Thymus (tissue), 11 donors: ENCODE measurements at regions not wholly inside any gene's neighbourhood (a gene's known extent, or its start where the extent isn't known, plus 50 kb on each side); places are given as distances from the start of the nearest gene placed in this dataset.

Experiments used
- DNase-seq, 9 donors: peaks; one replicate each; pipeline ENCODE4 v3.0.0-alpha.2; 2013; ENCODE audit warnings: low spot score in 9 of 9, low read depth in 6 of 9, missing footprints in 1 of 9
- H3K27ac ChIP-seq, 2 donors: one replicate each; pipeline ENCODE4 v1.5.1; 2013; ENCODE audit warnings: control low read depth in 1 of 2, low read depth in 1 of 2, low read length in 1 of 2, mild to moderate bottlenecking in 1 of 2, moderate library complexity in 1 of 2
- H3K27me3 ChIP-seq, 2 donors: one replicate each; pipeline ENCODE4 v1.5.1; 2013; ENCODE audit warnings: low read length in 1 of 2; ENCODE audit not compliant: control insufficient read depth in 2 of 2, insufficient read depth in 1 of 2
- H3K36me3 ChIP-seq, 2 donors: one replicate each; pipeline ENCODE4 v1.5.1; 2013; ENCODE audit warnings: low read length in 1 of 2, mild to moderate bottlenecking in 1 of 2, moderate library complexity in 1 of 2; ENCODE audit not compliant: control insufficient read depth in 2 of 2, insufficient read depth in 2 of 2
- H3K4me1 ChIP-seq, 2 donors: one replicate each; pipeline ENCODE4 v1.5.1; 2013; ENCODE audit warnings: low read length in 2 of 2; ENCODE audit not compliant: control insufficient read depth in 2 of 2, insufficient read depth in 2 of 2
- H3K4me3 ChIP-seq, 2 donors: one replicate each; pipeline ENCODE4 v1.5.1; 2013; ENCODE audit warnings: low read length in 2 of 2, control low read depth in 1 of 2, mild to moderate bottlenecking in 1 of 2
- H3K9me3 ChIP-seq, 2 donors: one replicate each; pipeline ENCODE4 v1.5.1; 2013; ENCODE audit warnings: low read length in 1 of 2, mild to moderate bottlenecking in 1 of 2; ENCODE audit not compliant: control insufficient read depth in 2 of 2, insufficient read depth in 1 of 2
- WGBS: extraction: QIAGEN DNeasy Blood & Tissue Kit; methylation state at CpG from one replicate; pipeline ENCODE4 v1.1.7; 2013; 5-methylcytosine and 5-hydroxymethylcytosine counted together
- donor health status: healthy.

DNA sequence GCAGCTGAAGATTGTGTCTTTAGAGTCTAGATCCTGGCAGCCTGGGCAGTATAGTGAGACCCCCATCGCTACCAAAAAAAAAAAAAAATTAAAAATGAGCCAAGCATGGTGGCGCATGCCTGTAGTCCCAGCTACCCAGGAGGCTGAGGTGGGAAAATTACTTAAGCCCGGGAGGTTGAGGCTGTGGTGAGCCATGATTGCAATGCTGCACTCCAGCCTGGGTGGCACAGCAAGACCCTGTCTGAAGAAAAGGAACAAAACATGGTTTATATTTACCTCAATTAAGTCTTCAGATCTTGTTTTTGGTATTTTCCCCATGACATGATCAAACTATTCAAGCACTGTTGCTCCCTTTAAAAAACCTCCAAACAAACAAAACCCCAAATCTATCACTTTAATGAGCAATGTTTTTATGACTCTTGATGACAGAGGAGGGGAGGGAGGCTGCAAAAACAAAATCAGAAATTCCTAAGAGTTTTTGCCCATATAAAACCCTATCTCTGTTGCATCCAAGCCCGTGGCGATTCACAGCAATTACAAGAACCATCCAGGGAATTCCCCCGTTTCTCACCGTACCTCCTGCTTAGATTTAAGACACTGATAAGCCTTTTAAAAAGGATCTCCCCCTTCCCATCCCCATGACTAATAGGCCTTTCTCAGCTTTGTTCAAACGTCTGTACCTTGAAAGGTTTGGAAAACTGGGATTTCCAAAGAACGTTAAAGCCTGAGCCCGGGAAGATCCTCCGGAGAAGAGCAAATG is 259.9 kb downstream of the BMP7 start:
- Histone ChIP-seq H3K27ac (no peak overlapping the region), H3K27me3 (peaks cover 0 to 7% of the 10 kb centered on the region in 2 donors), H3K4me3 (no peak overlapping the region), H3K36me3 (no peaks in the 10 kb centered on the region), H3K9me3 (no peaks in the 10 kb centered on the region), H3K4me1 (peaks cover 4 to 8% of the 10 kb centered on the region in 2 donors)
- 30% methylated on average over 11 of the region's 11 CpGs for WGBS
- DNase-seq = no peak

DNA sequence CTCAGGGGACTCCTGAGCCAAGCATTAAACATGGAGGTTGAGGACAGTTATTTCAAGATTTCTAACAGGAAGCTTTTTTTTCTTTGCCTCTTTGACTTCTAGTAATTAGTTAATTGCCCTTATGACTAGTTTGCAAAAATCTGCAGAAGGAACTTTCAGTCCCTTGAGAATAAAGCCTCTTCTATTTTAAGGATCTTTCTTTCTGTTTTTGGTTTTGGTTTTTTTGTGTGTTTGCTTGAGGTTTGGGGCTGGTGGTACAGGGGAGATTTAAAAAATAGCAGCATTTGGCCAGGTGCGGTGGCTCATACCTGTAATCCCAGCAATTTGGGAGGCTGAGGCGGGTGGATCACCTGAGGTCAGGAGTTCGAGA is 259.3 kb downstream of the BMP7 start:
- Histone ChIP-seq H3K36me3 (no peaks in the 10 kb centered on the region), H3K27me3 (peaks cover 0 to 8% of the 10 kb centered on the region in 2 donors), H3K27ac (no peak overlapping the region), H3K9me3 (no peaks in the 10 kb centered on the region), H3K4me3 (no peak overlapping the region), H3K4me1 (peaks cover 4 to 8% of the 10 kb centered on the region in 2 donors)
- no peak for DNase-seq
- 93% methylated on average over 3 of the region's 3 CpGs for WGBS

- Histone ChIP-seq H3K9me3 (no peaks in the 10 kb centered on the region), H3K27ac (no peak overlapping the region), H3K4me3 (no peak overlapping the region), H3K36me3 (no peaks in the 10 kb centered on the region), H3K27me3 (peaks cover 0 to 11% of the 10 kb centered on the region in 2 donors), H3K4me1 (peaks cover 4% of the 10 kb centered on the region in 2 donors)
- DNase-seq = no peak
- WGBS = 59% methylated on average over 3 of the region's 3 CpGs
These were observed 258.2 kb downstream of the BMP7 start for GRCh38 chr20:57008217-57008616.

GRCh38 chr20:57009355-57009754 is 257.1 kb downstream of the BMP7 start:
- no peak overlapping the region for H3K4me3 ChIP-seq
- no peaks in the 10 kb centered on the region for H3K4me1 ChIP-seq
- DNase-seq = no peak
- no peaks in the 10 kb centered on the region for H3K36me3 ChIP-seq
- peaks cover 6 to 18% of the 10 kb centered on the region in 2 donors for H3K27me3 ChIP-seq
- H3K9me3 ChIP-seq = no peaks in the 10 kb centered on the region
- 87% methylated on average over 3 of the region's 3 CpGs for WGBS
- no peak overlapping the region for H3K27ac ChIP-seq

GRCh38 chr20:57009775-57010174 is 256.7 kb downstream of the BMP7 start:
- Histone ChIP-seq H3K4me1 (no peaks in the 10 kb centered on the region), H3K27ac (no peak overlapping the region), H3K27me3 (peaks cover 10 to 22% of the 10 kb centered on the region in 2 donors), H3K9me3 (no peaks in the 10 kb centered on the region), H3K4me3 (no peak overlapping the region), H3K36me3 (no peaks in the 10 kb centered on the region)
- DNase-seq = no peak
- 82% methylated on average over 7 of the region's 7 CpGs for WGBS

- no peak for DNase-seq
- Histone ChIP-seq H3K27ac (no peak overlapping the region), H3K4me3 (no peak overlapping the region), H3K36me3 (no peaks in the 10 kb centered on the region), H3K9me3 (no peaks in the 10 kb centered on the region), H3K4me1 (no peaks in the 10 kb centered on the region), H3K27me3 (peaks cover 10 to 19% of the 10 kb centered on the region in 2 donors)
- WGBS = 96% methylated on average over 6 of the region's 6 CpGs
These were observed 253.8 kb downstream of the BMP7 start for GRCh38 chr20:57012691-57013090.

GRCh38 chr20:57013217-57013616 is 253.2 kb downstream of the BMP7 start:
- Histone ChIP-seq H3K4me3 (no peak overlapping the region), H3K27me3 (peaks cover 10 to 19% of the 10 kb centered on the region in 2 donors), H3K27ac (no peak overlapping the region), H3K4me1 (no peaks in the 10 kb centered on the region), H3K36me3 (no peaks in the 10 kb centered on the region), H3K9me3 (no peaks in the 10 kb centered on the region)
- 83% methylated on average over 1 of the region's 1 CpG for WGBS
- no peak for DNase-seq

GRCh38 chr20:57013741-57014140 is 252.7 kb downstream of the BMP7 start:
- DNase-seq = no peak
- Histone ChIP-seq H3K9me3 (no peaks in the 10 kb centered on the region), H3K4me1 (no peaks in the 10 kb centered on the region), H3K27ac (no peak overlapping the region), H3K27me3 (peaks cover 10 to 19% of the 10 kb centered on the region in 2 donors), H3K4me3 (no peak overlapping the region), H3K36me3 (no peaks in the 10 kb centered on the region)
- WGBS = 11% methylated on average over 19 of the region's 19 CpGs

- no peak for DNase-seq
- H3K9me3 ChIP-seq = no peaks in the 10 kb centered on the region
- peaks cover 2 to 19% of the 10 kb centered on the region in 2 donors for H3K27me3 ChIP-seq
- H3K36me3 ChIP-seq = no peaks in the 10 kb centered on the region
- 48% methylated on average over 9 of the region's 9 CpGs for WGBS
- H3K4me3 ChIP-seq = no peak overlapping the region
- no peak overlapping the region for H3K27ac ChIP-seq
- no peaks in the 10 kb centered on the region for H3K4me1 ChIP-seq
These were observed 246.1 kb downstream of the BMP7 start for GRCh38 chr20:57020364-57020763.
